A673 (cell line): ENCODE measurements at regions not wholly inside any gene's neighbourhood (a gene's known extent, or its start where the extent isn't known, plus 50 kb on each side); places are given as distances from the start of the nearest gene placed in this dataset.

ENCODE experiments used
- BruUV-seq: library from RNA; stranded (reverse); fragments of 400-500 nt; replicated peaks from 2 replicates; lab custom pipeline; 2021; lab: Mats Ljungman, UMichigan
- CTCF ChIA-PET: fragments of 300-600 bp; sonication (Branson Sonifier 250); formaldehyde crosslinking; loops from one replicate; lab custom pipeline; 2022; ENCODE audit warnings: antibody characterized with exemption; lab: Charles Lee
- POLR2A ChIA-PET: fragments of 300-600 bp; sonication (Branson Sonifier 250); formaldehyde crosslinking; loops from one replicate; lab custom pipeline; 2022; ENCODE audit warnings: antibody characterized with exemption; ENCODE audit not compliant: low non-redundant PET; lab: Charles Lee
- DNase-seq: peaks from one replicate; pipeline ENCODE4 v3.0.0-alpha.2; 2015; ENCODE audit warnings: low spot score
- H3K27ac ChIP-seq: fragments of 200-600 bp; sonication (generic); 2 replicates; pipeline ENCODE4 v1.5.1; 2016; ENCODE audit warnings: mixed run types, low read depth, mild to moderate bottlenecking, mixed read lengths, antibody characterized with exemption, low read length; ENCODE audit not compliant: poor library complexity, severe bottlenecking
- H3K27me3 ChIP-seq: fragments of 200-600 bp; sonication (generic); replicated peaks from 2 replicates; pipeline ENCODE4 v1.6.1; 2017; ENCODE audit warnings: mixed run types, low read depth, mild to moderate bottlenecking, mixed read lengths, antibody characterized with exemption, low read length; ENCODE audit not compliant: insufficient read depth, poor library complexity
- H3K36me3 ChIP-seq: fragments of 200-600 bp; sonication (generic); 2 replicates; pipeline ENCODE4 v1.6.1; 2016; ENCODE audit warnings: mixed run types, mild to moderate bottlenecking, mixed read lengths, antibody characterized with exemption, low read length; ENCODE audit not compliant: insufficient read depth, poor library complexity, severe bottlenecking
- H3K4me1 ChIP-seq: fragments of 200-600 bp; sonication (generic); 2 replicates; pipeline ENCODE4 v1.6.1; 2017; ENCODE audit warnings: mixed run types, mild to moderate bottlenecking, mixed read lengths, antibody characterized with exemption, low read length; ENCODE audit not compliant: insufficient read depth, poor library complexity, severe bottlenecking
- H3K4me3 ChIP-seq: fragments of 200-600 bp; sonication (generic); 2 replicates; pipeline ENCODE4 v1.5.1; 2016; ENCODE audit warnings: low read depth, mixed run types, mild to moderate bottlenecking, mixed read lengths, low read length; ENCODE audit not compliant: poor library complexity, severe bottlenecking
- H3K9me3 ChIP-seq: fragments of 200-600 bp; sonication (generic); 2 replicates; pipeline ENCODE4 v1.6.1; 2016; ENCODE audit warnings: mixed run types, low read depth, mild to moderate bottlenecking, mixed read lengths, antibody characterized with exemption, low read length; ENCODE audit not compliant: poor library complexity, severe bottlenecking
- EZH2 ChIP-seq: fragments of 200-600 bp; sonication (generic); IDR thresholded peaks from 2 replicates; pipeline ENCODE4 v1.6.1; 2017; ENCODE audit warnings: borderline replicate concordance, low read depth, mild to moderate bottlenecking, mixed read lengths, antibody characterized with exemption, low read length; ENCODE audit not compliant: poor library complexity, severe bottlenecking
- intact Hi-C: fragments of 100-400 bp; cut with micrococcal nuclease; formaldehyde crosslinking; loops from one replicate; pipeline ENCODE4 v1.10.0; 2022; ENCODE audit not compliant: unreplicated experiment
- TF ChIP-seq, protein P1 (sequence below): fragments of 300-800, 200-600 bp; sonication (generic); conservative IDR thresholded peaks from 2 replicates; pipeline ENCODE4 v1.5.1; 2017; ENCODE audit warnings: low read depth, mild to moderate bottlenecking, antibody characterized with exemption, low read length, moderate library complexity, mixed read lengths

DNA sequence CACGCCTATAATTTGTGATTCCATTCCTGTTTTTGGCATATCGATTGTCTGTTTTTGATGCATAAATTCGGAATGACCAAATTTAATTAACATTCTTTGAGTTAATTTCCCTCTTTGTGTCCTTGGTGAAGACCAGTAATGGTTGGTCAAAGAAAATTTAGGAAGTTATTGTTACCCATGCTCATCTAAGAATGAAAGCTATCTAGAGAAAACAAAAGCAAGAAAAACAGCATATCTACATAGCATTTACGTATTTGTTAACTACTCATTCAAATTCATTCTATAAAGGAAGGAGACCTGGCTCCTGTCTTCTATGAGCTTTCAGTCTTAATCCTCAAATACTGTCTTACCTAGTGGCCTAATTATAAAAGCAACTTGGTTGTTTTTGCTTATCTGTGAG is 59.2 kb upstream of the CHST9 start:
- ChIA-PET CTCF (no interaction called here), POLR2A (no interaction called here)
- no peaks in the 10 kb centered on the region for H3K9me3 ChIP-seq
- intact Hi-C loops: loop anchor here (10.0 kb wide), 1 partner anchor 351 kb away; no protein-coding TSS in a partner anchor
- no peak overlapping the region for H3K27ac ChIP-seq
- H3K36me3 ChIP-seq: no peaks in the 10 kb centered on the region
- no peaks in the 10 kb centered on the region for H3K4me1 ChIP-seq
- no peak for DNase-seq
- TF ChIP-seq, protein P1, sequence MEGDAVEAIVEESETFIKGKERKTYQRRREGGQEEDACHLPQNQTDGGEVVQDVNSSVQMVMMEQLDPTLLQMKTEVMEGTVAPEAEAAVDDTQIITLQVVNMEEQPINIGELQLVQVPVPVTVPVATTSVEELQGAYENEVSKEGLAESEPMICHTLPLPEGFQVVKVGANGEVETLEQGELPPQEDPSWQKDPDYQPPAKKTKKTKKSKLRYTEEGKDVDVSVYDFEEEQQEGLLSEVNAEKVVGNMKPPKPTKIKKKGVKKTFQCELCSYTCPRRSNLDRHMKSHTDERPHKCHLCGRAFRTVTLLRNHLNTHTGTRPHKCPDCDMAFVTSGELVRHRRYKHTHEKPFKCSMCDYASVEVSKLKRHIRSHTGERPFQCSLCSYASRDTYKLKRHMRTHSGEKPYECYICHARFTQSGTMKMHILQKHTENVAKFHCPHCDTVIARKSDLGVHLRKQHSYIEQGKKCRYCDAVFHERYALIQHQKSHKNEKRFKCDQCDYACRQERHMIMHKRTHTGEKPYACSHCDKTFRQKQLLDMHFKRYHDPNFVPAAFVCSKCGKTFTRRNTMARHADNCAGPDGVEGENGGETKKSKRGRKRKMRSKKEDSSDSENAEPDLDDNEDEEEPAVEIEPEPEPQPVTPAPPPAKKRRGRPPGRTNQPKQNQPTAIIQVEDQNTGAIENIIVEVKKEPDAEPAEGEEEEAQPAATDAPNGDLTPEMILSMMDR: no peak
- TF ChIP-seq EZH2: no peak
- H3K4me3 ChIP-seq: no peak overlapping the region
- H3K27me3 ChIP-seq: peaks cover 9% of the 10 kb centered on the region
- BruUV-seq: no TSS peak

DNA sequence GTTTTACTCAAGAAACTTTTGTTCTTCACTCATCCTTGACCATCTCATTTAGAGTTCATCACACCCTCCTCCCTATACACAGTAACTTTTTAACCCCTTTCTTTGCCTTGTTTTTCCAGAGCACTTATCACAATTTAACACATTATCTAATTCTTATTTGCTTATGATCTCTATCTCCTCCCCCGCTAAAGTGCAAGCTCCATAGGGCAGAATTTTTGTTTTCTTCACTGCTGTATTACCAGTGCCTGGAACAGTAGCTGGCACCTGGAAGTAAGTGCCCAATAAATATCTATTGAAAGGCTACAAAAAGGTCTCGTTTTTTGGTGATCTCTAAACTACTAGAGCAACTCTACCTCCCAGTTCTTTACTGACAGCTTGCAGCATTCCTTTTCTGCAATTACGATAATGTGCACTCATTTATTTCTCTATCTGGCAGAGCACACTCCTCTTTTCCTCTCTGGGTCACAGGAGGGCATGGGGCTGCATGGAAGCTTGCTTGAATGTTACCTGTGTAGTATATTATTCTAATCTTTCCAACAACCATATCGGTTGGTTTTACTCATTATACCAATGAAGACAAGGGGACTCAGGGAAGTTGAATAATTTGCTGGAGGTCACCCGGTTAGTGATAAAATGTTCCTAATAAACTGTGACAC is 57.4 kb upstream of the CHST9 start:
- BruUV-seq: no TSS peak
- Histone ChIP-seq H3K27me3 (peaks cover 1% of the 10 kb centered on the region), H3K9me3 (no peaks in the 10 kb centered on the region), H3K4me3 (no peak overlapping the region), H3K27ac (no peak overlapping the region), H3K4me1 (no peaks in the 10 kb centered on the region), H3K36me3 (no peaks in the 10 kb centered on the region)
- CTCF ChIA-PET: no interaction called here
- intact Hi-C loops: loop anchor here (10.0 kb wide), 1 partner anchor 352 kb away; no protein-coding TSS in a partner anchor
- POLR2A ChIA-PET: no interaction called here
- DNase-seq: no peak
- TF ChIP-seq EZH2: no peak
- TF ChIP-seq, protein P1: no peak

DNA sequence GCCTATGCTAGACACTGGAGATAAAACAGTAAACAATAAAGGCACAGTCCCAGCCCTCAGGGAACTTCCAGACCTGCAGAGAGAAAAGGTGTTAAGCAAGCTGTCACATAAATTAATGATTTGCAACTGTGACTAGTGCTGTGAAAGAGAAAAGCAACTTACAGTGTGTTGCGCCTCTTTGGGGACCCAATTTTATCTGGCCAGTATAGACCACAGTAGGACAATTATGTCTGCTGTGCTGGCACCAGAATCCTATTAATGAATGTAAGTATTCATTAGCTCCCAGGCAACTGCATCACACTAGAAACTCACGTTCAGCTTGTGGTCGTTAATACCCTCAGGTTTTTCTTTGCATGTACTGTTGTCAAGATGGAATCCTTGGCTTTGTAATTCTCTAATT is 55.3 kb upstream of the CHST9 start:
- TF ChIP-seq, protein P1: no peak
- no peak for TF ChIP-seq EZH2
- DNase-seq: no peak
- no peaks in the 10 kb centered on the region for H3K36me3 ChIP-seq
- no TSS peak for BruUV-seq
- H3K4me1 ChIP-seq: no peaks in the 10 kb centered on the region
- no peaks in the 10 kb centered on the region for H3K9me3 ChIP-seq
- ChIA-PET POLR2A (interaction anchor here (0.7 kb wide), 1 partner anchor 509 kb away, joined by 5 read pairs; no protein-coding TSS in a partner anchor), CTCF (no interaction called here)
- intact Hi-C loops: loop anchor here (10.0 kb wide), 1 partner anchor 354 kb away; no protein-coding TSS in a partner anchor
- no peak overlapping the region for H3K4me3 ChIP-seq
- H3K27ac ChIP-seq: no peak overlapping the region
- no peaks in the 10 kb centered on the region for H3K27me3 ChIP-seq
